Osteocyte (in vitro differentiated cells): ENCODE measurements at regions not wholly inside any gene's neighbourhood (a gene's known extent, or its start where the extent isn't known, plus 50 kb on each side); places are given as distances from the start of the nearest gene placed in this dataset.

Source experiments
- DNase-seq: peaks from one replicate; pipeline ENCODE4 v3.0.0; 2021; ENCODE audit warnings: mixed read lengths; ENCODE audit not compliant: unreplicated experiment; ENCODE audit errors: extremely low spot score
- H3K27ac Mint-ChIP-seq: one replicate; pipeline ENCODE4 v1.8.0; 2021; ENCODE audit warnings: mild to moderate bottlenecking, mixed read lengths; ENCODE audit not compliant: unreplicated experiment
- H3K27me3 Mint-ChIP-seq: one replicate; pipeline ENCODE4 v1.8.0; 2021; ENCODE audit warnings: mixed read lengths; ENCODE audit not compliant: unreplicated experiment
- H3K36me3 Mint-ChIP-seq: one replicate; pipeline ENCODE4 v1.8.0; 2021; ENCODE audit warnings: mixed read lengths; ENCODE audit not compliant: unreplicated experiment
- H3K4me1 Mint-ChIP-seq: one replicate; pipeline ENCODE4 v1.8.0; 2021; ENCODE audit warnings: mixed read lengths; ENCODE audit not compliant: unreplicated experiment
- H3K4me3 Mint-ChIP-seq: one replicate; pipeline ENCODE4 v1.8.0; 2021; ENCODE audit warnings: mild to moderate bottlenecking, moderate library complexity, mixed read lengths; ENCODE audit not compliant: unreplicated experiment
- H3K9me3 Mint-ChIP-seq: one replicate; pipeline ENCODE4 v1.8.0; 2021; ENCODE audit warnings: mixed read lengths; ENCODE audit not compliant: unreplicated experiment
- CTCF ChIP-seq: fragments of 200-600 bp; sonication (generic); IDR thresholded peaks from 2 replicates; pipeline ENCODE4 v1.5.0; 2021; ENCODE audit warnings: antibody characterized with exemption, mild to moderate bottlenecking, moderate library complexity

GRCh38 chr20:58005581-58006345, 222.7 kb downstream of the ANKRD60 start:
- Mint-ChIP-seq H3K4me1 (no peaks in the 10 kb centered on the region), H3K27ac (no peak overlapping the region), H3K9me3 (no peaks in the 10 kb centered on the region), H3K36me3 (no peaks in the 10 kb centered on the region), H3K27me3 (peaks cover 20% of the 10 kb centered on the region), H3K4me3 (no peak overlapping the region)
- no peak for DNase-seq
- TF ChIP-seq CTCF = no peak

- no peak overlapping the region for H3K4me3 Mint-ChIP-seq
- no peaks in the 10 kb centered on the region for H3K4me1 Mint-ChIP-seq
- no peak overlapping the region for H3K27ac Mint-ChIP-seq
- no peaks in the 10 kb centered on the region for H3K36me3 Mint-ChIP-seq
- H3K27me3 Mint-ChIP-seq = peaks cover 20% of the 10 kb centered on the region
- no peak for TF ChIP-seq CTCF
- H3K9me3 Mint-ChIP-seq = no peaks in the 10 kb centered on the region
- DNase-seq = no peak
Observed at GRCh38 chr20:58004900-58005299, 223.6 kb downstream of the ANKRD60 start.

DNA sequence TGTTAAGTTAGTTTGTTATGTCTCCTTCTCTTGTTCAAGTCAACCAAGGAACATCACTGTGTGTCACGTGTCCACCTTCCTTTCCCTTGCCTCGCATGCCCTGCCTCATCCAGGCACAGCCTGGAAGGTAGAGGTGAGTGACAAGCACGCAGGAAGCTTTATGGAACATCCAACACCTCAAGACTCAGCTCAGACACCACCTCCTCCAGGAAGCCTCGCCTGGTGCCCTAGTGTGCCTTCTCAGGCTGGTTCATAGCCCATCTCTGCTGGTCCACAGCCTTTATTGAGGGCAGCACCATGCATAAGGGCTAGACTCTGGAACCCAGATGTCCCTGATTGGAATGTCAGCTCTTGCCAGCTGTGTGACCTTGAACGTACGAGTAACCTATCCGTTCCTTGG, 224.3 kb downstream of the ANKRD60 start:
- H3K4me1 Mint-ChIP-seq = peaks cover 4% of the 10 kb centered on the region
- no peaks in the 10 kb centered on the region for H3K36me3 Mint-ChIP-seq

GRCh38 chr20:58003525-58003924, 224.9 kb downstream of the ANKRD60 start:
- Mint-ChIP-seq H3K9me3 (no peaks in the 10 kb centered on the region), H3K27me3 (peaks cover 10% of the 10 kb centered on the region), H3K4me3 (no peak overlapping the region), H3K27ac (no peak overlapping the region), H3K4me1 (peaks cover 10% of the 10 kb centered on the region), H3K36me3 (no peaks in the 10 kb centered on the region)
- DNase-seq = no peak
- TF ChIP-seq CTCF = no peak

More for the DNA sequence above, 224.3 kb downstream of the ANKRD60 start:
- no peak for TF ChIP-seq CTCF
- Mint-ChIP-seq H3K9me3 (no peaks in the 10 kb centered on the region), H3K27ac (no peak overlapping the region), H3K27me3 (peaks cover 15% of the 10 kb centered on the region), H3K4me3 (no peak overlapping the region)
- no peak for DNase-seq

DNA sequence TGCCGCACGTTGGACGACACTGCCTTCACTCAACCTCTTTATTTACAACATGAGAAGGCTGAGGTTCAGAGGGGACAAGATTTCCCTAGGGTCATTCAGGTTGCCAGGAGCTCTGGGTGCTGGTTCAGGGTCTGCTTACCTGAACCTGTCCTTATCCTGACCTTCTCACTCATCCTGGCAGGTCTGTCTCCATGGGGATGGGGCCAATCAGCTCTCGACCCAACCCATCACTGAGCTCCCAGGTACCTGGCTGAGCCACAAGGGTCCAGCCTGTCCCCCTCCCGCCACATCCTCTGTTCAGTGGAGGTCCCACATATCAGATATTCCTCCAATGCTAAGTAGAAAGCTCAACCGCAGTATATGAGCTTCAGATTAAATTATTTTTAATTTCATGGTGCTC, 225.6 kb downstream of the ANKRD60 start:
- DNase-seq = no peak
- Mint-ChIP-seq H3K27me3 (peaks cover 6% of the 10 kb centered on the region), H3K9me3 (no peaks in the 10 kb centered on the region), H3K27ac (no peak overlapping the region), H3K4me3 (no peak overlapping the region), H3K4me1 (peaks cover 11% of the 10 kb centered on the region), H3K36me3 (no peaks in the 10 kb centered on the region)
- no peak for TF ChIP-seq CTCF
